ENCODE measurements at regions not wholly inside any gene's neighbourhood (a gene's known extent, or its start where the extent isn't known, plus 50 kb on each side); places are given as distances from the start of the nearest gene placed in this dataset.

DNA sequence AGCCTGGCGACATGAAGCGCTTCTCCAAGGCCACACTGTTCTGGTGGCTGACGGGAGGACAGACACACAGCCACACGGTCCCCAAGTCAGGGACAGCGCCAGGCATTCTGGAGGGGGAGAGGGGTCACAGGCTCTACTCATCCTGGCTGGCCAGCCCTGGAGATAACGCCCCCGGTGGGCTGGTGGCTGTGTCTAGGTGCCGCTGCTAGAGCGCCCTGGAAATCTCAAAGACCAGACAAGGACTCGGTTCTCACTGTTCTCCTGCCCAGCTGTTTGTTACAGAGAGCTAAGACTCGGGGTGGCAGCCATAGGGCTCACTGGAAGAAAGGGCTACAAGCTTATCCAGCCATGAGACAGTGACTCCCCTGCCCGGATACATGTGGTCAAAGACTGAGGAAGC lies 72.0 kb downstream of the KCNF1 start (continued):
- TF ChIP-seq, protein P1, sequence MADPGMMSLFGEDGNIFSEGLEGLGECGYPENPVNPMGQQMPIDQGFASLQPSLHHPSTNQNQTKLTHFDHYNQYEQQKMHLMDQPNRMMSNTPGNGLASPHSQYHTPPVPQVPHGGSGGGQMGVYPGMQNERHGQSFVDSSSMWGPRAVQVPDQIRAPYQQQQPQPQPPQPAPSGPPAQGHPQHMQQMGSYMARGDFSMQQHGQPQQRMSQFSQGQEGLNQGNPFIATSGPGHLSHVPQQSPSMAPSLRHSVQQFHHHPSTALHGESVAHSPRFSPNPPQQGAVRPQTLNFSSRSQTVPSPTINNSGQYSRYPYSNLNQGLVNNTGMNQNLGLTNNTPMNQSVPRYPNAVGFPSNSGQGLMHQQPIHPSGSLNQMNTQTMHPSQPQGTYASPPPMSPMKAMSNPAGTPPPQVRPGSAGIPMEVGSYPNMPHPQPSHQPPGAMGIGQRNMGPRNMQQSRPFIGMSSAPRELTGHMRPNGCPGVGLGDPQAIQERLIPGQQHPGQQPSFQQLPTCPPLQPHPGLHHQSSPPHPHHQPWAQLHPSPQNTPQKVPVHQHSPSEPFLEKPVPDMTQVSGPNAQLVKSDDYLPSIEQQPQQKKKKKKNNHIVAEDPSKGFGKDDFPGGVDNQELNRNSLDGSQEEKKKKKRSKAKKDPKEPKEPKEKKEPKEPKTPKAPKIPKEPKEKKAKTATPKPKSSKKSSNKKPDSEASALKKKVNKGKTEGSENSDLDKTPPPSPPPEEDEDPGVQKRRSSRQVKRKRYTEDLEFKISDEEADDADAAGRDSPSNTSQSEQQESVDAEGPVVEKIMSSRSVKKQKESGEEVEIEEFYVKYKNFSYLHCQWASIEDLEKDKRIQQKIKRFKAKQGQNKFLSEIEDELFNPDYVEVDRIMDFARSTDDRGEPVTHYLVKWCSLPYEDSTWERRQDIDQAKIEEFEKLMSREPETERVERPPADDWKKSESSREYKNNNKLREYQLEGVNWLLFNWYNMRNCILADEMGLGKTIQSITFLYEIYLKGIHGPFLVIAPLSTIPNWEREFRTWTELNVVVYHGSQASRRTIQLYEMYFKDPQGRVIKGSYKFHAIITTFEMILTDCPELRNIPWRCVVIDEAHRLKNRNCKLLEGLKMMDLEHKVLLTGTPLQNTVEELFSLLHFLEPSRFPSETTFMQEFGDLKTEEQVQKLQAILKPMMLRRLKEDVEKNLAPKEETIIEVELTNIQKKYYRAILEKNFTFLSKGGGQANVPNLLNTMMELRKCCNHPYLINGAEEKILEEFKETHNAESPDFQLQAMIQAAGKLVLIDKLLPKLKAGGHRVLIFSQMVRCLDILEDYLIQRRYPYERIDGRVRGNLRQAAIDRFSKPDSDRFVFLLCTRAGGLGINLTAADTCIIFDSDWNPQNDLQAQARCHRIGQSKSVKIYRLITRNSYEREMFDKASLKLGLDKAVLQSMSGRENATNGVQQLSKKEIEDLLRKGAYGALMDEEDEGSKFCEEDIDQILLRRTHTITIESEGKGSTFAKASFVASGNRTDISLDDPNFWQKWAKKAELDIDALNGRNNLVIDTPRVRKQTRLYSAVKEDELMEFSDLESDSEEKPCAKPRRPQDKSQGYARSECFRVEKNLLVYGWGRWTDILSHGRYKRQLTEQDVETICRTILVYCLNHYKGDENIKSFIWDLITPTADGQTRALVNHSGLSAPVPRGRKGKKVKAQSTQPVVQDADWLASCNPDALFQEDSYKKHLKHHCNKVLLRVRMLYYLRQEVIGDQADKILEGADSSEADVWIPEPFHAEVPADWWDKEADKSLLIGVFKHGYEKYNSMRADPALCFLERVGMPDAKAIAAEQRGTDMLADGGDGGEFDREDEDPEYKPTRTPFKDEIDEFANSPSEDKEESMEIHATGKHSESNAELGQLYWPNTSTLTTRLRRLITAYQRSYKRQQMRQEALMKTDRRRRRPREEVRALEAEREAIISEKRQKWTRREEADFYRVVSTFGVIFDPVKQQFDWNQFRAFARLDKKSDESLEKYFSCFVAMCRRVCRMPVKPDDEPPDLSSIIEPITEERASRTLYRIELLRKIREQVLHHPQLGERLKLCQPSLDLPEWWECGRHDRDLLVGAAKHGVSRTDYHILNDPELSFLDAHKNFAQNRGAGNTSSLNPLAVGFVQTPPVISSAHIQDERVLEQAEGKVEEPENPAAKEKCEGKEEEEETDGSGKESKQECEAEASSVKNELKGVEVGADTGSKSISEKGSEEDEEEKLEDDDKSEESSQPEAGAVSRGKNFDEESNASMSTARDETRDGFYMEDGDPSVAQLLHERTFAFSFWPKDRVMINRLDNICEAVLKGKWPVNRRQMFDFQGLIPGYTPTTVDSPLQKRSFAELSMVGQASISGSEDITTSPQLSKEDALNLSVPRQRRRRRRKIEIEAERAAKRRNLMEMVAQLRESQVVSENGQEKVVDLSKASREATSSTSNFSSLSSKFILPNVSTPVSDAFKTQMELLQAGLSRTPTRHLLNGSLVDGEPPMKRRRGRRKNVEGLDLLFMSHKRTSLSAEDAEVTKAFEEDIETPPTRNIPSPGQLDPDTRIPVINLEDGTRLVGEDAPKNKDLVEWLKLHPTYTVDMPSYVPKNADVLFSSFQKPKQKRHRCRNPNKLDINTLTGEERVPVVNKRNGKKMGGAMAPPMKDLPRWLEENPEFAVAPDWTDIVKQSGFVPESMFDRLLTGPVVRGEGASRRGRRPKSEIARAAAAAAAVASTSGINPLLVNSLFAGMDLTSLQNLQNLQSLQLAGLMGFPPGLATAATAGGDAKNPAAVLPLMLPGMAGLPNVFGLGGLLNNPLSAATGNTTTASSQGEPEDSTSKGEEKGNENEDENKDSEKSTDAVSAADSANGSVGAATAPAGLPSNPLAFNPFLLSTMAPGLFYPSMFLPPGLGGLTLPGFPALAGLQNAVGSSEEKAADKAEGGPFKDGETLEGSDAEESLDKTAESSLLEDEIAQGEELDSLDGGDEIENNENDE (IDR thresholded peaks at IDR 0.05; ENCODE audit: insufficient replicate concordance, low read length), result no peak
- TF ChIP-seq BACH1 (IDR thresholded peaks at IDR 0.05; ENCODE audit: low read length) (no peak), BRCA1 (IDR thresholded peaks at IDR 0.05; ENCODE audit: low read depth, low read length) (no peak), SP4 (IDR thresholded peaks at IDR 0.05; ENCODE audit: low read length) (no peak), TCF12 (IDR thresholded peaks at IDR 0.05; ENCODE audit: low read depth, low read length) (no peak), ZNF274 (IDR thresholded peaks at IDR 0.05; ENCODE audit: borderline replicate concordance, extremely low read depth, low read length) (no peak), GABPA (IDR thresholded peaks at IDR 0.05; ENCODE audit: borderline replicate concordance, insufficient read depth, low read length) (no peak), SUZ12 (IDR thresholded peaks at IDR 0.05; ENCODE audit: low read length) (no peak), RXRA (IDR thresholded peaks at IDR 0.05; ENCODE audit: insufficient read depth, low read depth, low read length) (no peak)

Measured in H1 (cell line).